ENCODE measurements at regions not wholly inside any gene's neighbourhood (a gene's known extent, or its start where the extent isn't known, plus 50 kb on each side); places are given as distances from the start of the nearest gene placed in this dataset.

GRCh38 chr3:6644070-6644929, 216.6 kb upstream of the GRM7 start:
- H3K27me3 Mint-ChIP-seq (ENCODE audit: low read depth, unreplicated experiment), result no peaks in the 10 kb centered on the region
- no peak overlapping the region for H3K4me3 Mint-ChIP-seq (ENCODE audit: unreplicated experiment)
- Histone ChIP-seq H3K27me3 (ENCODE audit: insufficient read depth, low read length) (no peaks in the 10 kb centered on the region), H3K4me1 (ENCODE audit: insufficient read depth, low read length) (no peaks in the 10 kb centered on the region), H4K20me1 (ENCODE audit: insufficient read depth, low read length) (no peaks in the 10 kb centered on the region), H3K4me2 (ENCODE audit: low read length) (no peak overlapping the region), H3K27ac (ENCODE audit: low read depth, low read length) (no peak overlapping the region), H3K9ac (ENCODE audit: low read length) (no peak overlapping the region), H3K9me3 (ENCODE audit: insufficient read depth, low read depth, low read length) (no peaks in the 10 kb centered on the region), H3K79me2 (ENCODE audit: insufficient read depth, low read length) (no peaks in the 10 kb centered on the region), H3K36me3 (ENCODE audit: insufficient read depth, low read length) (no peaks in the 10 kb centered on the region), H2AFZ (ENCODE audit: low read depth, low read length) (no peak overlapping the region), H3K4me3 (ENCODE audit: insufficient read depth, low read depth, low read length) (no peak overlapping the region)
- H3K9me3 Mint-ChIP-seq (ENCODE audit: unreplicated experiment), result peaks cover 2% of the 10 kb centered on the region
- H3K27ac Mint-ChIP-seq (ENCODE audit: unreplicated experiment), result no peak overlapping the region
- no peak for TF ChIP-seq EZH2 (IDR thresholded peaks at IDR 0.05; ENCODE audit: insufficient read depth, low read length)
- TF ChIP-seq CTCF (IDR thresholded peaks at IDR 0.05; ENCODE audit: insufficient read depth, low read depth, low read length), result no peak
- FAIRE-seq (no peak), DNase-seq (ENCODE audit: low read depth) (no peak)
- no peaks in the 10 kb centered on the region for H3K36me3 Mint-ChIP-seq (ENCODE audit: low read depth, unreplicated experiment)
- H3K4me1 Mint-ChIP-seq (ENCODE audit: low read depth, unreplicated experiment), result no peaks in the 10 kb centered on the region

GRCh38 chr3:6654670-6655069, 206.2 kb upstream of the GRM7 start:
- Mint-ChIP-seq H3K27ac (ENCODE audit: unreplicated experiment) (no peak overlapping the region), H3K36me3 (ENCODE audit: low read depth, unreplicated experiment) (peaks cover 4% of the 10 kb centered on the region), H3K27me3 (ENCODE audit: low read depth, unreplicated experiment) (no peaks in the 10 kb centered on the region), H3K9me3 (ENCODE audit: unreplicated experiment) (peaks cover 8% of the 10 kb centered on the region), H3K4me3 (ENCODE audit: unreplicated experiment) (no peak overlapping the region), H3K4me1 (ENCODE audit: low read depth, unreplicated experiment) (no peaks in the 10 kb centered on the region)
- no peaks in the 10 kb centered on the region for H3K4me1 ChIP-seq (ENCODE audit: insufficient read depth, low read length)
- no peak for TF ChIP-seq EZH2 (IDR thresholded peaks at IDR 0.05; ENCODE audit: insufficient read depth, low read length)
- no peak for TF ChIP-seq CTCF (IDR thresholded peaks at IDR 0.05; ENCODE audit: insufficient read depth, low read depth, low read length)
- no peak overlapping the region for H3K27ac ChIP-seq (ENCODE audit: low read depth, low read length)
- H3K36me3 ChIP-seq (ENCODE audit: insufficient read depth, low read length), result no peaks in the 10 kb centered on the region
- no peak overlapping the region for H3K9ac ChIP-seq (ENCODE audit: low read length)
- no peaks in the 10 kb centered on the region for H3K79me2 ChIP-seq (ENCODE audit: insufficient read depth, low read length)
- H4K20me1 ChIP-seq (ENCODE audit: insufficient read depth, low read length), result no peaks in the 10 kb centered on the region
- no peaks in the 10 kb centered on the region for H3K27me3 ChIP-seq (ENCODE audit: insufficient read depth, low read length)
- no peak overlapping the region for H3K4me2 ChIP-seq (ENCODE audit: low read length)
- no peak overlapping the region for H3K4me3 ChIP-seq (ENCODE audit: insufficient read depth, low read depth, low read length)
- DNase-seq (ENCODE audit: low read depth) (no peak), FAIRE-seq (no peak)
- no peak overlapping the region for H2AFZ ChIP-seq (ENCODE audit: low read depth, low read length)
- H3K9me3 ChIP-seq (ENCODE audit: insufficient read depth, low read depth, low read length), result peaks cover 3% of the 10 kb centered on the region

- TF ChIP-seq EZH2 (IDR thresholded peaks at IDR 0.05; ENCODE audit: insufficient read depth, low read length) (no peak), CTCF (IDR thresholded peaks at IDR 0.05; ENCODE audit: insufficient read depth, low read depth, low read length) (no peak)
- H3K4me1 Mint-ChIP-seq (ENCODE audit: low read depth, unreplicated experiment), result no peaks in the 10 kb centered on the region
Observed at GRCh38 chr3:6655275-6655674, 205.6 kb upstream of the GRM7 start.

More at GRCh38 chr3:6655275-6655674, 205.6 kb upstream of the GRM7 start:
- H4K20me1 ChIP-seq (ENCODE audit: insufficient read depth, low read length), result no peaks in the 10 kb centered on the region
- no peak overlapping the region for H3K27ac ChIP-seq (ENCODE audit: low read depth, low read length)
- no peak for DNase-seq (ENCODE audit: low read depth)
- no peak overlapping the region for H2AFZ ChIP-seq (ENCODE audit: low read depth, low read length)
- peaks cover 4% of the 10 kb centered on the region for H3K36me3 Mint-ChIP-seq (ENCODE audit: low read depth, unreplicated experiment)
- peaks cover 8% of the 10 kb centered on the region for H3K9me3 Mint-ChIP-seq (ENCODE audit: unreplicated experiment)
- H3K9me3 ChIP-seq (ENCODE audit: insufficient read depth, low read depth, low read length), result peaks cover 3% of the 10 kb centered on the region
- H3K27me3 ChIP-seq (ENCODE audit: insufficient read depth, low read length), result no peaks in the 10 kb centered on the region
- no peak overlapping the region for H3K4me3 Mint-ChIP-seq (ENCODE audit: unreplicated experiment)
- no peaks in the 10 kb centered on the region for H3K36me3 ChIP-seq (ENCODE audit: insufficient read depth, low read length)
- no peaks in the 10 kb centered on the region for H3K79me2 ChIP-seq (ENCODE audit: insufficient read depth, low read length)
- H3K4me3 ChIP-seq (ENCODE audit: insufficient read depth, low read depth, low read length), result no peak overlapping the region
- H3K4me2 ChIP-seq (ENCODE audit: low read length), result no peak overlapping the region
- H3K27me3 Mint-ChIP-seq (ENCODE audit: low read depth, unreplicated experiment), result no peaks in the 10 kb centered on the region
- no peaks in the 10 kb centered on the region for H3K4me1 ChIP-seq (ENCODE audit: insufficient read depth, low read length)
- no peak for FAIRE-seq
- H3K27ac Mint-ChIP-seq (ENCODE audit: unreplicated experiment), result no peak overlapping the region
- no peak overlapping the region for H3K9ac ChIP-seq (ENCODE audit: low read length)
